H1 (cell line): ENCODE measurements at regions not wholly inside any gene's neighbourhood (a gene's known extent, or its start where the extent isn't known, plus 50 kb on each side); places are given as distances from the start of the nearest gene placed in this dataset.

Experiments used
- BRCA1 ChIP-seq: IDR thresholded peaks from 2 replicates; pipeline ENCODE4 v1.6.1; 2012; ENCODE audit warnings: low read depth, low read length, improper control_type of control experiment
- SIRT6 ChIP-seq: IDR thresholded peaks from one replicate; pipeline ENCODE4 v1.7.1; 2012; ENCODE audit warnings: low read length, inconsistent platforms
- TAF1 ChIP-seq: IDR thresholded peaks from 2 replicates; pipeline ENCODE4 v1.6.1; 2011; ENCODE audit warnings: mild to moderate bottlenecking, low read depth, low read length
- TEAD4 ChIP-seq: IDR thresholded peaks from 2 replicates; pipeline ENCODE4 v1.6.1; 2012; ENCODE audit warnings: low read depth, low read length, inconsistent platforms, mixed read lengths
- TF ChIP-seq, protein P1 (sequence below): IDR thresholded peaks from 2 replicates; pipeline ENCODE4 v1.6.1; 2011; ENCODE audit warnings: low read depth, mild to moderate bottlenecking, low read length; ENCODE audit not compliant: insufficient read depth

DNA sequence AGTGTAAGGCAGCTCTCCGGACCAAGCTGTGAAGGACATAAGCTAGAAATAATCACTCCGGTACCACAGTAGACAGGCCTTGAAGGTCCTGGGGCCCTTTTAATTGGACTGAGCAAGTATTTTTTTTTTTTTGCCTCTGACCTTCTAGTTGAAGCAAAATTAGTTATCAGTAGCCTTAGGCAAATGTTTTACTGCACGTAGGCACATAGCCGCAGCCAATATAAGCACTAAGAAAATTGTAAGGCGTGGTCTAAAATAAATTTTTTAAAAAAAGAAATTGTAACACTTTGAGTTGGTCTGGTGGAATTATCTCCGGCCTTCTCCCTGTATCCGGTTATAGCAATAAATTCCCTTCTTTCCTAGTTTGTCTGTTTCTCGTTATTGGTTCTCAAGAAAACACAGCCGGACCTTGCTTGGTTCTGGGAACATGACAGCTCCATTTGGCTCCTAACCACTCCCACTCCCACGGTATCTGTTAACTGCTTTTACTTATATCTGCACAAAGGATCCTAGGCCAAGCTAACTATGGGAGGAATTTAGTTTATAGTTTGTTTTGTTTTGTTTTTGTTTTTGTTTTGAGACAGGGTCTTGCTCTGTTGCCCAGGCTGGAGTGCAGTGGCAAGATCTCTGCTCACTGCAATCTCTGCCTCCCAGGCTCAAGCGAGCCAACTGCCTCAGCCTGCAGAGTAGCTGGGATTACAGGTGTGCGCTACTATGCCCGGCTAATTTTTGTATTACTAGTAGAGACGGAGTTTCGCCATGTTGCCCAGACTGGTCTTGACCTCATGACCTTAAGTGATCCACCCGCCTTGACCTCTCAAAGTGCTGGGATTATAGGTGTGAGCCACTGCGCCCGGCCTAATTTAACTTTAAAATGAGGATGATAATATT is 124.4 kb upstream of the KIF5B start (continued):
- TF ChIP-seq BRCA1 (no peak), TAF1 (no peak), TEAD4 (no peak), SIRT6 (no peak)
- TF ChIP-seq, protein P1, sequence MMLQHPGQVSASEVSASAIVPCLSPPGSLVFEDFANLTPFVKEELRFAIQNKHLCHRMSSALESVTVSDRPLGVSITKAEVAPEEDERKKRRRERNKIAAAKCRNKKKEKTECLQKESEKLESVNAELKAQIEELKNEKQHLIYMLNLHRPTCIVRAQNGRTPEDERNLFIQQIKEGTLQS, result no peak
